SK-N-SH (cell line): ENCODE measurements at regions not wholly inside any gene's neighbourhood (a gene's known extent, or its start where the extent isn't known, plus 50 kb on each side); places are given as distances from the start of the nearest gene placed in this dataset.

Experiments used
- CTCF ChIP-seq: fragments of 200-600 bp; sonication (generic); IDR thresholded peaks from 2 replicates; pipeline ENCODE4 v1.6.1; 2017; ENCODE audit warnings: antibody characterized with exemption, mild to moderate bottlenecking, moderate library complexity
- EP300 ChIP-seq, 2 experiments: IDR thresholded peaks; 2 replicates each; pipeline versions ENCODE4 v1.4.0 to v1.6.1; 2012; ENCODE audit warnings: borderline replicate concordance in 1 of 2, low read depth in 1 of 2, low read length in 1 of 2
- RFX5 ChIP-seq: IDR thresholded peaks from 2 replicates; pipeline ENCODE4 v1.6.1; 2012; ENCODE audit warnings: mild to moderate bottlenecking, improper control_type of control experiment, low read length
- SMC3 ChIP-seq: IDR thresholded peaks from 2 replicates; pipeline ENCODE4 v1.6.1; 2012; ENCODE audit warnings: low read depth, low read length, improper control_type of control experiment
- TF ChIP-seq, protein P1 (sequence below): fragments of 150-350 bp; IDR thresholded peaks from 2 replicates; pipeline ENCODE4 v1.6.1; 2017; ENCODE audit warnings: antibody characterized with exemption, low read length, low read depth, borderline replicate concordance

DNA sequence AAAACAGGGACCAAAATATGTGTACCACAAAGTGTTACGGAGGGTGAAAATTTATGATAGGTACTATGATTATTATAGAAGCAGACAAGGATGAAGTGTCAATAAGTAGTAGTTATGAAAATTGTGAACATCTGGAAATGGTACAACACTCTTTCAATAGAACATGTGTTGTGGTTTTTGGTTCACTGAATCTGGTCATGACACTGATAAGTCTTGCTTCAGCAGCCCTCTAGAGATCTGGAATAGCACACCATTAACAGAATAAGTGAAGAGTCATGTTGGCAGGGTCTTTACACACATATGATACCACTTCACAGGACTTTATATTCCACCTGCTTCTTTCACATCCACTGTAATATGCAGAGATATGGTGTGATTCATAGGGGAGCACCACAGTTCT is 985.2 kb upstream of the SEMA6D start:
- TF ChIP-seq RFX5 (no peak), SMC3 (no peak), EP300 (IDR thresholded peaks at IDR 0.05; ENCODE audit: borderline replicate concordance in 1 of 2, low read depth in 1 of 2, low read length in 1 of 2) (no peak), CTCF (no peak)
- TF ChIP-seq, protein P1, sequence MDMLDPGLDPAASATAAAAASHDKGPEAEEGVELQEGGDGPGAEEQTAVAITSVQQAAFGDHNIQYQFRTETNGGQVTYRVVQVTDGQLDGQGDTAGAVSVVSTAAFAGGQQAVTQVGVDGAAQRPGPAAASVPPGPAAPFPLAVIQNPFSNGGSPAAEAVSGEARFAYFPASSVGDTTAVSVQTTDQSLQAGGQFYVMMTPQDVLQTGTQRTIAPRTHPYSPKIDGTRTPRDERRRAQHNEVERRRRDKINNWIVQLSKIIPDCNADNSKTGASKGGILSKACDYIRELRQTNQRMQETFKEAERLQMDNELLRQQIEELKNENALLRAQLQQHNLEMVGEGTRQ, result no peak
